ENCODE measurements at regions not wholly inside any gene's neighbourhood (a gene's known extent, or its start where the extent isn't known, plus 50 kb on each side); places are given as distances from the start of the nearest gene placed in this dataset.

DNA sequence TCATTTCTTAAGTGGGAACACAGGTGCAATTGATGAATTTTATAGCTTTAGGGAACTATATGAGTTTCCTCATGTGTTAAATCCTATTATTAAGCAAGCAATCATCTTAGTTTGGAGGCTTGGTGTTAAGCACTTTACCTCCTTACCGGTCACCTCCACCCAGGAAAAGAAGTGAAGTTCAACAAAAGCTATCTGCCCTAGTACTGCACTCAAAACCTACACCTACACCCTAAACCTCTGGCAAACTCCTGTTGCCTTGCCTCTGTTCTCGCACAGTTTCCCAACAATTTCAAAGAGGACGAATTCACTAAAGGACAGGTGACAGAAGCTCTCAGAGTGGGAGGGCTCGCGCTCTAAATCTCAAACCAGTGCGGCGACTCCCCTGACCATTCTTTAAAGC is 85.7 kb upstream of the TENT5D start:
- no peak for TF ChIP-seq POLR2A (IDR thresholded peaks at IDR 0.05)
- TF ChIP-seq, protein P1, sequence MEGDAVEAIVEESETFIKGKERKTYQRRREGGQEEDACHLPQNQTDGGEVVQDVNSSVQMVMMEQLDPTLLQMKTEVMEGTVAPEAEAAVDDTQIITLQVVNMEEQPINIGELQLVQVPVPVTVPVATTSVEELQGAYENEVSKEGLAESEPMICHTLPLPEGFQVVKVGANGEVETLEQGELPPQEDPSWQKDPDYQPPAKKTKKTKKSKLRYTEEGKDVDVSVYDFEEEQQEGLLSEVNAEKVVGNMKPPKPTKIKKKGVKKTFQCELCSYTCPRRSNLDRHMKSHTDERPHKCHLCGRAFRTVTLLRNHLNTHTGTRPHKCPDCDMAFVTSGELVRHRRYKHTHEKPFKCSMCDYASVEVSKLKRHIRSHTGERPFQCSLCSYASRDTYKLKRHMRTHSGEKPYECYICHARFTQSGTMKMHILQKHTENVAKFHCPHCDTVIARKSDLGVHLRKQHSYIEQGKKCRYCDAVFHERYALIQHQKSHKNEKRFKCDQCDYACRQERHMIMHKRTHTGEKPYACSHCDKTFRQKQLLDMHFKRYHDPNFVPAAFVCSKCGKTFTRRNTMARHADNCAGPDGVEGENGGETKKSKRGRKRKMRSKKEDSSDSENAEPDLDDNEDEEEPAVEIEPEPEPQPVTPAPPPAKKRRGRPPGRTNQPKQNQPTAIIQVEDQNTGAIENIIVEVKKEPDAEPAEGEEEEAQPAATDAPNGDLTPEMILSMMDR (IDR thresholded peaks at IDR 0.05) = no peak

All from testis (tissue), 2 donors.